Neural cell (in vitro differentiated cells): ENCODE measurements at regions not wholly inside any gene's neighbourhood (a gene's known extent, or its start where the extent isn't known, plus 50 kb on each side); places are given as distances from the start of the nearest gene placed in this dataset.
A peak's percentile ranks its signal among the peaks of the same experiment; 100 is the strongest.

Source experiments
- H2AFZ ChIP-seq: fragments of 200-600, 300-800 bp; sonication (generic), shearing (Covaris generic); 2 replicates; pipeline ENCODE4 v1.6.0; 2014; ENCODE audit warnings: low read depth, mild to moderate bottlenecking, antibody characterized with exemption, low read length, moderate library complexity
- H3F3A ChIP-seq: fragments of 200-600 bp; shearing (Covaris generic); 2 replicates; pipeline ENCODE4 v1.6.1; 2016; ENCODE audit warnings: mild to moderate bottlenecking, moderate library complexity, mixed read lengths, antibody characterized with exemption, low read length; ENCODE audit not compliant: insufficient read depth, poor library complexity, severe bottlenecking
- H3K27ac ChIP-seq: fragments of 200-600, 300-800 bp; sonication (generic), shearing (Covaris generic); 2 replicates; pipeline ENCODE4 v1.5.1; 2014; ENCODE audit warnings: mild to moderate bottlenecking, low read length, moderate library complexity
- H3K27me3 ChIP-seq: fragments of 300-800, 200-600 bp; sonication (generic), shearing (Covaris generic); 2 replicates; pipeline ENCODE4 v1.6.0; 2014; ENCODE audit warnings: mild to moderate bottlenecking, low read depth, low read length, moderate library complexity; ENCODE audit not compliant: insufficient read depth
- H3K36me3 ChIP-seq: fragments of 300-800, 200-600 bp; sonication (generic), shearing (Covaris generic); 2 replicates; pipeline ENCODE4 v1.5.1; 2014; ENCODE audit warnings: mild to moderate bottlenecking, antibody characterized with exemption, low read length, moderate library complexity; ENCODE audit not compliant: insufficient read depth
- H3K4me2 ChIP-seq: fragments of 300-800, 200-600 bp; sonication (generic), shearing (Covaris generic); 2 replicates; pipeline ENCODE4 v1.6.0; 2014; ENCODE audit warnings: mild to moderate bottlenecking, low read length
- H3K4me3 ChIP-seq: fragments of 300-800, 200-600 bp; sonication (generic), shearing (Covaris generic); 2 replicates; pipeline ENCODE4 v1.5.1; 2014; ENCODE audit warnings: mild to moderate bottlenecking, low read length, moderate library complexity
- H3K79me2 ChIP-seq: fragments of 200-600 bp; shearing (Covaris generic); replicated peaks from 2 replicates; pipeline ENCODE4 v1.6.0; 2014; ENCODE audit warnings: mild to moderate bottlenecking, low read length, moderate library complexity; ENCODE audit not compliant: insufficient read depth
- H3K9ac ChIP-seq: fragments of 300-800, 200-600 bp; sonication (generic), shearing (Covaris generic); 2 replicates; pipeline ENCODE4 v1.6.1; 2016; ENCODE audit warnings: mild to moderate bottlenecking, low read length, mixed read lengths
- H3K9me2 ChIP-seq: fragments of 200-600 bp; shearing (Covaris generic); 2 replicates; pipeline ENCODE4 v1.6.1; 2016; ENCODE audit warnings: mild to moderate bottlenecking, low read length, mixed read lengths; ENCODE audit not compliant: insufficient read depth
- H3K9me3 ChIP-seq: fragments of 200-600, 300-800 bp; sonication (generic), shearing (Covaris generic); 2 replicates; pipeline ENCODE4 v1.6.1; 2016; ENCODE audit warnings: mild to moderate bottlenecking, mixed run types, low read length, moderate library complexity, mixed read lengths
- H4K20me1 ChIP-seq: fragments of 200-600 bp; shearing (Covaris generic); 2 replicates; pipeline ENCODE4 v1.6.1; 2016; ENCODE audit warnings: mild to moderate bottlenecking, mixed run types; ENCODE audit not compliant: insufficient read depth
- EP300 ChIP-seq: fragments of 450-650 bp; conservative IDR thresholded peaks from 2 replicates; pipeline ENCODE4 v1.6.1; 2014; ENCODE audit warnings: antibody characterized with exemption, mild to moderate bottlenecking, moderate library complexity; ENCODE audit not compliant: poor library complexity, severe bottlenecking
- EZH2 ChIP-seq: fragments of 200-600, 300-800 bp; shearing (Covaris generic), sonication (generic); IDR thresholded peaks from 2 replicates; pipeline ENCODE4 v1.6.1; 2014; ENCODE audit warnings: antibody characterized with exemption, low read length, borderline replicate concordance, mild to moderate bottlenecking; ENCODE audit not compliant: insufficient read depth, poor library complexity, severe bottlenecking
- MXI1 ChIP-seq: fragments of 450-650 bp; conservative IDR thresholded peaks from 2 replicates; pipeline ENCODE4 v1.6.1; 2014; ENCODE audit warnings: antibody characterized with exemption, mild to moderate bottlenecking; ENCODE audit not compliant: poor library complexity, severe bottlenecking
- POLR2AphosphoS5 ChIP-seq: IDR thresholded peaks from 2 replicates; pipeline ENCODE4 v1.6.1; 2012
- RAD21 ChIP-seq: fragments of 450-650 bp; conservative IDR thresholded peaks from 2 replicates; pipeline ENCODE4 v1.6.1; 2014; ENCODE audit warnings: antibody characterized with exemption, mild to moderate bottlenecking, moderate library complexity
- SMC3 ChIP-seq: fragments of 450-650 bp; conservative IDR thresholded peaks from 2 replicates; pipeline ENCODE4 v1.6.1; 2014; ENCODE audit warnings: antibody characterized with exemption, mild to moderate bottlenecking, moderate library complexity; ENCODE audit not compliant: poor library complexity
- TAF1 ChIP-seq: IDR thresholded peaks from 2 replicates; pipeline ENCODE4 v1.6.1; 2012; ENCODE audit warnings: low read depth
- TF ChIP-seq, protein P1 (sequence below): fragments of 450-650 bp; IDR thresholded peaks from 2 replicates; pipeline ENCODE4 v1.5.1; 2014; ENCODE audit warnings: antibody characterized with exemption, mild to moderate bottlenecking, moderate library complexity; ENCODE audit not compliant: poor library complexity, severe bottlenecking
- TF ChIP-seq, protein P2 (sequence below): IDR thresholded peaks from 2 replicates; pipeline ENCODE4 v1.6.1; 2012; ENCODE audit warnings: borderline replicate concordance

DNA sequence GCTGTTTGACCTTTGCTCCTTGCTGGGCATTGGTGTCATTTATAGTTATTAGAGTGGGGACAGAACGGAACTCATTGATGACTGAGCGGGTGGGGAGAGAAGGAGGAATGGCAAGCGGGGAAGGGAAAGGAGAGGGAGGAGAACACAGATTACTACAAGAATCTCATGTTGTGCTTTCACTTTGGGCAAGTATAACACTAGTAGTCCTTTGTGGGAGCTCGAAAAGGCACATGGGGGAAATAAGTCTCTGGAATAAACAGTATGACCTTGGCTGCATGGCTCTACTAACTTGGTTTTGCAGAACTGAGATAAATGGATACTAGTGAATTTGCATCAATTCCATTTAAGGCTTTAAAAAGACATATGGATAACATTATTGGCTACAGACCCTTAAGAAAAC lies 161.7 kb upstream of the NABP1 start:
- H3K27ac ChIP-seq: no peak overlapping the region
- no peak overlapping the region for H3K4me3 ChIP-seq
- H3F3A ChIP-seq: no peaks in the 10 kb centered on the region
- TF ChIP-seq EZH2 (no peak), TAF1 (no peak), SMC3 (no peak), MXI1 (no peak), POLR2AphosphoS5 (no peak), EP300 (no peak), RAD21 (no peak)
- TF ChIP-seq, protein P1, sequence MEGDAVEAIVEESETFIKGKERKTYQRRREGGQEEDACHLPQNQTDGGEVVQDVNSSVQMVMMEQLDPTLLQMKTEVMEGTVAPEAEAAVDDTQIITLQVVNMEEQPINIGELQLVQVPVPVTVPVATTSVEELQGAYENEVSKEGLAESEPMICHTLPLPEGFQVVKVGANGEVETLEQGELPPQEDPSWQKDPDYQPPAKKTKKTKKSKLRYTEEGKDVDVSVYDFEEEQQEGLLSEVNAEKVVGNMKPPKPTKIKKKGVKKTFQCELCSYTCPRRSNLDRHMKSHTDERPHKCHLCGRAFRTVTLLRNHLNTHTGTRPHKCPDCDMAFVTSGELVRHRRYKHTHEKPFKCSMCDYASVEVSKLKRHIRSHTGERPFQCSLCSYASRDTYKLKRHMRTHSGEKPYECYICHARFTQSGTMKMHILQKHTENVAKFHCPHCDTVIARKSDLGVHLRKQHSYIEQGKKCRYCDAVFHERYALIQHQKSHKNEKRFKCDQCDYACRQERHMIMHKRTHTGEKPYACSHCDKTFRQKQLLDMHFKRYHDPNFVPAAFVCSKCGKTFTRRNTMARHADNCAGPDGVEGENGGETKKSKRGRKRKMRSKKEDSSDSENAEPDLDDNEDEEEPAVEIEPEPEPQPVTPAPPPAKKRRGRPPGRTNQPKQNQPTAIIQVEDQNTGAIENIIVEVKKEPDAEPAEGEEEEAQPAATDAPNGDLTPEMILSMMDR: no peak
- TF ChIP-seq, protein P2, sequence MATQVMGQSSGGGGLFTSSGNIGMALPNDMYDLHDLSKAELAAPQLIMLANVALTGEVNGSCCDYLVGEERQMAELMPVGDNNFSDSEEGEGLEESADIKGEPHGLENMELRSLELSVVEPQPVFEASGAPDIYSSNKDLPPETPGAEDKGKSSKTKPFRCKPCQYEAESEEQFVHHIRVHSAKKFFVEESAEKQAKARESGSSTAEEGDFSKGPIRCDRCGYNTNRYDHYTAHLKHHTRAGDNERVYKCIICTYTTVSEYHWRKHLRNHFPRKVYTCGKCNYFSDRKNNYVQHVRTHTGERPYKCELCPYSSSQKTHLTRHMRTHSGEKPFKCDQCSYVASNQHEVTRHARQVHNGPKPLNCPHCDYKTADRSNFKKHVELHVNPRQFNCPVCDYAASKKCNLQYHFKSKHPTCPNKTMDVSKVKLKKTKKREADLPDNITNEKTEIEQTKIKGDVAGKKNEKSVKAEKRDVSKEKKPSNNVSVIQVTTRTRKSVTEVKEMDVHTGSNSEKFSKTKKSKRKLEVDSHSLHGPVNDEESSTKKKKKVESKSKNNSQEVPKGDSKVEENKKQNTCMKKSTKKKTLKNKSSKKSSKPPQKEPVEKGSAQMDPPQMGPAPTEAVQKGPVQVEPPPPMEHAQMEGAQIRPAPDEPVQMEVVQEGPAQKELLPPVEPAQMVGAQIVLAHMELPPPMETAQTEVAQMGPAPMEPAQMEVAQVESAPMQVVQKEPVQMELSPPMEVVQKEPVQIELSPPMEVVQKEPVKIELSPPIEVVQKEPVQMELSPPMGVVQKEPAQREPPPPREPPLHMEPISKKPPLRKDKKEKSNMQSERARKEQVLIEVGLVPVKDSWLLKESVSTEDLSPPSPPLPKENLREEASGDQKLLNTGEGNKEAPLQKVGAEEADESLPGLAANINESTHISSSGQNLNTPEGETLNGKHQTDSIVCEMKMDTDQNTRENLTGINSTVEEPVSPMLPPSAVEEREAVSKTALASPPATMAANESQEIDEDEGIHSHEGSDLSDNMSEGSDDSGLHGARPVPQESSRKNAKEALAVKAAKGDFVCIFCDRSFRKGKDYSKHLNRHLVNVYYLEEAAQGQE: no peak
- no peaks in the 10 kb centered on the region for H3K9me2 ChIP-seq
- no peaks in the 10 kb centered on the region for H4K20me1 ChIP-seq
- H3K9me3 ChIP-seq: no peaks in the 10 kb centered on the region
- H3K9ac ChIP-seq: no peak overlapping the region
- H3K79me2 ChIP-seq: no peaks in the 10 kb centered on the region
- H3K36me3 ChIP-seq: no peaks in the 10 kb centered on the region
- no peak overlapping the region for H3K4me2 ChIP-seq
- no peak overlapping the region for H2AFZ ChIP-seq
- no peaks in the 10 kb centered on the region for H3K27me3 ChIP-seq

DNA sequence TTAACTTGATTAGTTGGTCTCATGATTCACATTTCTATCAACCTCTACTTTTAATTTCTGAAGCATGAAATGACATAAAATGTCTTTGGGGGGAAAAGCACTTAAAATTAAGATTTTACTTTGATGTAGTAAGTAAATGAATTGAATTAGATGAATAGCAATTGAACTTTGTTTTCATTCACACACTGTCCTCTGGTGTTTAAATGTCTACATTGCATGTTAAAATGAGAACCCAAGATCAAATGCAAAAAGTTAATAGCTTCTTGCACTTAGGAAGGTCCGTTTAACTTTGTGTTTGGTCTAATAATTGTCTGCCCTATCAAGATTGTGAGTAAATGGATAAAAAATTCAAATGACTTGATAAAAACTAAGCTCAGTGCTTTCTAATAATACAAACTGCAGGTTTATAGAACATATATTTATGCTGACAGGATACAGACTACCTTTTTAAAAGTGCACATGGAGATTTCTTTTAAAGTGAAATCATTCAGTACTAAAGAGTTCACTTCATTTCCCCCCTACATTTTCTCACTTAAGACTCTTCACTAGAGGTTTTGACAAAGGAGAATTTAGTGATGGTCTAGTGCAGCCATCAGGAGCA lies 156.2 kb upstream of the NABP1 start:
- no peaks in the 10 kb centered on the region for H3K79me2 ChIP-seq
- no peak overlapping the region for H3K27ac ChIP-seq
- no peaks in the 10 kb centered on the region for H3K9me2 ChIP-seq
- H3K4me2 ChIP-seq: no peak overlapping the region
- H3K27me3 ChIP-seq: no peaks in the 10 kb centered on the region
- TF ChIP-seq TAF1: no peak
- TF ChIP-seq, protein P1: peak; percentile 83
- TF ChIP-seq SMC3: peak; percentile 86
- peak; percentile 83 for TF ChIP-seq RAD21
- TF ChIP-seq POLR2AphosphoS5: no peak
- H2AFZ ChIP-seq: no peak overlapping the region
- H4K20me1 ChIP-seq: no peaks in the 10 kb centered on the region
- no peaks in the 10 kb centered on the region for H3F3A ChIP-seq
- H3K9me3 ChIP-seq: no peaks in the 10 kb centered on the region
- H3K9ac ChIP-seq: no peak overlapping the region
- no peak overlapping the region for H3K4me3 ChIP-seq
- H3K36me3 ChIP-seq: no peaks in the 10 kb centered on the region
